HepG2 (cell line): ENCODE measurements at regions not wholly inside any gene's neighbourhood (a gene's known extent, or its start where the extent isn't known, plus 50 kb on each side); places are given as distances from the start of the nearest gene placed in this dataset.

ENCODE experiments used
- ATAC-seq: fragments of 200-7000 bp; cut with Tn5 transposase; 3 replicates; pipeline ENCODE4 v1.9.1; 2020; ENCODE audit warnings: mild to moderate bottlenecking, moderate library complexity
- BruUV-seq: library from RNA; stranded (reverse); fragments of 400-500 nt; replicated peaks from 2 replicates; lab custom pipeline; 2021; lab: Mats Ljungman, UMichigan
- CTCF ChIA-PET: fragments of 300-600 bp; formaldehyde crosslinking; extraction: SDS; loops from one replicate; lab custom pipeline; 2021; ENCODE audit warnings: low total read pairs, inconsistent platforms, low intra/inter-chr PET ratio; lab: Yijun Ruan, JAX
- POLR2A ChIA-PET: fragments of 350-600 bp; sonication (Branson Sonifier 250); formaldehyde crosslinking; loops from one replicate; lab custom pipeline; 2020; ENCODE audit warnings: antibody characterized with exemption, inconsistent platforms; lab: Yijun Ruan, JAX
- DNase-seq: peaks from one replicate; pipeline ENCODE4 v3.0.0-alpha.2; 2015; ENCODE audit warnings: low spot score
- FAIRE-seq: peaks from 3 replicates; lab custom pipeline; 2011; peaks lifted over from hg19 to GRCh38; lab: Jason Lieb, UNC
- H2AFZ ChIP-seq: one replicate; pipeline ENCODE4 v1.6.1; 2011; ENCODE audit warnings: low read length, inconsistent platforms
- H3K27ac ChIP-seq: fragments of 300-600 bp; 3 replicates; pipeline ENCODE4 v1.8.0; 2011; ENCODE audit warnings: mixed run types, mild to moderate bottlenecking, mixed read lengths, low read length, inconsistent platforms; ENCODE audit not compliant: insufficient read depth; ENCODE audit errors: extremely low read length
- H3K27me3 ChIP-seq, 2 experiments: fragments of 200-600 bp in 1 of 2; 2 replicates in 1 of 2; 3 replicates in 1 of 2; pipeline versions ENCODE4 v1.6.0 to v1.8.0; 2011; ENCODE audit warnings: low read length in 2 of 2, mild to moderate bottlenecking in 2 of 2, moderate library complexity in 2 of 2, inconsistent platforms in 1 of 2; ENCODE audit not compliant: insufficient read depth in 2 of 2, control insufficient read depth in 1 of 2
- H3K36me3 ChIP-seq, 2 experiments: fragments of 200-600 bp in 1 of 2; replicated peaks in 1 of 2; 2 replicates in 1 of 2; 3 replicates in 1 of 2; pipeline versions ENCODE4 v1.5.1 to v1.8.0; 2011; ENCODE audit warnings: low read length in 2 of 2, inconsistent platforms in 1 of 2; ENCODE audit not compliant: insufficient read depth in 2 of 2, control insufficient read depth in 1 of 2
- H3K4me1 ChIP-seq: 2 replicates; pipeline ENCODE4 v1.5.1; 2012; ENCODE audit warnings: low read length, inconsistent platforms; ENCODE audit not compliant: insufficient read depth
- H3K4me2 ChIP-seq: 2 replicates; pipeline ENCODE4 v1.6.0; 2011; ENCODE audit warnings: low read depth, low read length, inconsistent platforms
- H3K4me3 ChIP-seq, 3 experiments: fragments of 200-600 bp in 1 of 3; sonication (generic), shearing (Covaris generic) in 1 of 3; replicated peaks in 1 of 3; 2 replicates each; pipeline ENCODE4 v1.5.1; 2011 to 2016; ENCODE audit warnings: low read length in 3 of 3, inconsistent platforms in 2 of 3, low read depth in 2 of 3, mild to moderate bottlenecking in 2 of 3, control low read depth in 1 of 3, mixed read lengths in 1 of 3; ENCODE audit not compliant: insufficient read depth in 1 of 3
- H3K79me2 ChIP-seq: one replicate; pipeline ENCODE4 v1.6.1; 2011; ENCODE audit warnings: low read length, inconsistent platforms; ENCODE audit not compliant: insufficient read depth
- H3K9ac ChIP-seq: 2 replicates; pipeline ENCODE4 v1.6.0; 2011; ENCODE audit warnings: mild to moderate bottlenecking, low read depth, low read length, inconsistent platforms; ENCODE audit not compliant: insufficient read depth
- H3K9me3 ChIP-seq: 2 replicates; pipeline ENCODE4 v1.5.1; 2012; ENCODE audit warnings: mild to moderate bottlenecking, low read length
- H4K20me1 ChIP-seq: 2 replicates; pipeline ENCODE4 v1.6.0; 2011; ENCODE audit warnings: inconsistent platforms, mild to moderate bottlenecking, low read length, moderate library complexity; ENCODE audit not compliant: insufficient read depth
- GATA4 ChIP-seq: sonication (generic); IDR thresholded peaks from 2 replicates; pipeline ENCODE4 v1.6.1; 2016; ENCODE audit warnings: antibody characterized with exemption, low read depth, borderline replicate concordance
- NFKB2 ChIP-seq: sonication (generic); formaldehyde crosslinking; IDR thresholded peaks from 2 replicates; pipeline ENCODE4 v1.4.0; 2020; ENCODE audit warnings: missing genetic modification reagents, borderline replicate concordance
- PHF8 ChIP-seq: sonication (generic); formaldehyde crosslinking; IDR thresholded peaks from 2 replicates; pipeline ENCODE4 v1.5.0; 2020; ENCODE audit warnings: missing genetic modification reagents
- RAD21 ChIP-seq: fragments of 450-650 bp; formaldehyde crosslinking; IDR thresholded peaks from 2 replicates; pipeline ENCODE4 v1.5.0; 2020; ENCODE audit warnings: mild to moderate bottlenecking
- UBTF ChIP-seq: sonication (generic); formaldehyde crosslinking; IDR thresholded peaks from 2 replicates; pipeline ENCODE4 v1.4.0; 2020; ENCODE audit warnings: mild to moderate bottlenecking, missing genetic modification reagents
- ZBTB7B ChIP-seq: sonication (generic); formaldehyde crosslinking; IDR thresholded peaks from 2 replicates; pipeline ENCODE4 v1.4.0; 2020; ENCODE audit warnings: missing genetic modification reagents
- ZKSCAN1 ChIP-seq: fragments of 150-350 bp; IDR thresholded peaks from 2 replicates; pipeline ENCODE4 v1.6.1; 2014; ENCODE audit warnings: low read length
- ZNF260 ChIP-seq: sonication (generic); formaldehyde crosslinking; IDR thresholded peaks from 2 replicates; pipeline ENCODE4 v1.4.0; 2020; ENCODE audit warnings: missing genetic modification reagents, low read depth, mild to moderate bottlenecking, borderline replicate concordance
- ZNF263 ChIP-seq: sonication (generic); formaldehyde crosslinking; IDR thresholded peaks from 2 replicates; pipeline ENCODE4 v1.4.0; 2020; ENCODE audit warnings: missing genetic modification reagents
- ZNF770 ChIP-seq: sonication (generic); formaldehyde crosslinking; IDR thresholded peaks from 2 replicates; pipeline ENCODE4 v1.5.0; 2020; ENCODE audit warnings: mild to moderate bottlenecking, missing genetic modification reagents
- WGBS: methylation state at CpG from one replicate; pipeline ENCODE4 v1.1.6; 2017; ENCODE audit warnings: low lambda C conversion rate; 5-methylcytosine and 5-hydroxymethylcytosine counted together
- in situ Hi-C: cut with HindIII; loops from 2 replicates; pipeline ENCODE4 v1.10.0; 2017; ENCODE audit warnings: low pct_unique_long_range_greater_than_20kb; ENCODE audit not compliant: extremely low pct_ligation_motif_present
- intact Hi-C: fragments of 100-400 bp; cut with micrococcal nuclease; formaldehyde crosslinking; loops from one replicate; pipeline ENCODE4 v1.10.0; 2022; ENCODE audit not compliant: unreplicated experiment

- BruUV-seq: no TSS peak
- Histone ChIP-seq H3K4me3 (no peak overlapping the region), H3K4me1 (no peaks in the 10 kb centered on the region), H2AFZ (no peak overlapping the region), H3K36me3 (no peaks in the 10 kb centered on the region), H4K20me1 (no peaks in the 10 kb centered on the region), H3K9me3 (peaks cover 71% of the 10 kb centered on the region), H3K79me2 (no peaks in the 10 kb centered on the region), H3K9ac (no peak overlapping the region), H3K27me3 (no peaks in the 10 kb centered on the region), H3K4me2 (no peak overlapping the region), H3K27ac (no peak overlapping the region)
- TF ChIP-seq NFKB2 (CRISPR knock-in tag) (no peak), UBTF (CRISPR knock-in tag) (no peak), ZNF263 (no peak), ZBTB7B (CRISPR knock-in tag) (no peak)
- no peak for FAIRE-seq
- intact Hi-C loops (no loop called here), in situ Hi-C loops (no loop called here)
- no peak for DNase-seq
- ChIA-PET CTCF (no interaction called here), POLR2A (no interaction called here)
- no peak for ATAC-seq
Measured at GRCh38 chr14:85169381-85169780, 360.6 kb upstream of the FLRT2 start.

- Histone ChIP-seq H3K4me2 (no peak overlapping the region), H3K27me3 (no peaks in the 10 kb centered on the region), H3K36me3 (no peaks in the 10 kb centered on the region), H3K27ac (no peak overlapping the region), H3K9ac (no peak overlapping the region), H3K9me3 (peaks cover 79% of the 10 kb centered on the region), H3K4me1 (no peaks in the 10 kb centered on the region), H3K4me3 (no peak overlapping the region), H3K79me2 (no peaks in the 10 kb centered on the region), H2AFZ (no peak overlapping the region), H4K20me1 (no peaks in the 10 kb centered on the region)
- TF ChIP-seq PHF8 (CRISPR knock-in tag): no peak
- no peak for TF ChIP-seq ZKSCAN1
- no peak for TF ChIP-seq RAD21 (CRISPR knock-in tag)
- no peak for TF ChIP-seq ZNF770 (CRISPR knock-in tag)
- no peak for TF ChIP-seq ZNF260 (CRISPR knock-in tag)
- no peak for TF ChIP-seq GATA4
- WGBS: 0% methylated on average over 2 of the region's 2 CpGs
- FAIRE-seq (no peak), ATAC-seq (no peak), DNase-seq (no peak)
- no TSS peak for BruUV-seq
- ChIA-PET POLR2A (no interaction called here), CTCF (no interaction called here)
- in situ Hi-C loops: no loop called here
- intact Hi-C loops: no loop called here
Measured at GRCh38 chr14:85172290-85172689, 357.7 kb upstream of the FLRT2 start.
